BJ (cell line): ENCODE measurements at regions not wholly inside any gene's neighbourhood (a gene's known extent, or its start where the extent isn't known, plus 50 kb on each side); places are given as distances from the start of the nearest gene placed in this dataset.

Experiments used
- CTCF ChIA-PET: fragments of 350-600 bp; formaldehyde crosslinking; extraction: SDS; loops from one replicate; lab custom pipeline; 2021; ENCODE audit warnings: antibody characterized with exemption, inconsistent platforms; lab: Yijun Ruan, JAX
- POLR2A ChIA-PET: fragments of 300-600 bp; sonication (Branson Sonifier 250); formaldehyde crosslinking; extraction: SDS; loops from one replicate; lab custom pipeline; 2021; ENCODE audit warnings: antibody characterized with exemption; lab: Charles Lee
- DNase-seq: peaks from one replicate; pipeline ENCODE4 v3.0.0-alpha.2; 2011; ENCODE audit warnings: low read depth
- H3K27me3 ChIP-seq: 2 replicates; pipeline ENCODE4 v1.6.0; 2011; ENCODE audit warnings: low read length; ENCODE audit not compliant: control insufficient read depth, insufficient read depth
- H3K36me3 ChIP-seq: 2 replicates; pipeline ENCODE4 v1.5.1; 2011; ENCODE audit warnings: low read length; ENCODE audit not compliant: control insufficient read depth, insufficient read depth
- H3K4me3 ChIP-seq: 2 replicates; pipeline ENCODE4 v1.5.1; 2011; ENCODE audit warnings: low read depth, mild to moderate bottlenecking, control low read depth, low read length
- CTCF ChIP-seq: IDR thresholded peaks from 2 replicates; pipeline ENCODE4 v1.5.1; 2011; ENCODE audit warnings: low read depth, mild to moderate bottlenecking, control low read depth, inconsistent platforms, low read length, moderate library complexity; ENCODE audit not compliant: insufficient read depth

GRCh38 chr13:80452279-80452678 is 111.4 kb upstream of the SPRY2 start:
- TF ChIP-seq CTCF: no peak
- Histone ChIP-seq H3K4me3 (no peak overlapping the region), H3K36me3 (no peaks in the 10 kb centered on the region), H3K27me3 (no peaks in the 10 kb centered on the region)
- POLR2A ChIA-PET: no interaction called here
- CTCF ChIA-PET: no interaction called here
- DNase-seq: no peak

- ChIA-PET POLR2A (no interaction called here), CTCF (no interaction called here)
- no peak for DNase-seq
- no peak for TF ChIP-seq CTCF
- H3K4me3 ChIP-seq: no peak overlapping the region
- H3K27me3 ChIP-seq: no peaks in the 10 kb centered on the region
- no peaks in the 10 kb centered on the region for H3K36me3 ChIP-seq
Measured at GRCh38 chr13:80451641-80452040, 110.7 kb upstream of the SPRY2 start.

GRCh38 chr13:80450386-80450785 is 109.5 kb upstream of the SPRY2 start:
- Histone ChIP-seq H3K27me3 (no peaks in the 10 kb centered on the region), H3K4me3 (no peak overlapping the region), H3K36me3 (no peaks in the 10 kb centered on the region)
- no peak for TF ChIP-seq CTCF
- ChIA-PET CTCF (no interaction called here), POLR2A (no interaction called here)
- DNase-seq: no peak

- H3K27me3 ChIP-seq: no peaks in the 10 kb centered on the region
- DNase-seq: no peak
- H3K36me3 ChIP-seq: no peaks in the 10 kb centered on the region
- ChIA-PET POLR2A (no interaction called here), CTCF (interaction anchor here (0.6 kb wide), 1 partner anchor 91 kb away, joined by 3 read pairs; no protein-coding TSS in a partner anchor)
- no peak for TF ChIP-seq CTCF
- no peak overlapping the region for H3K4me3 ChIP-seq
Measured at GRCh38 chr13:80448725-80449124, 107.8 kb upstream of the SPRY2 start.

GRCh38 chr13:80447747-80448146 is 106.8 kb upstream of the SPRY2 start:
- no peak for TF ChIP-seq CTCF
- H3K4me3 ChIP-seq: no peak overlapping the region
- CTCF ChIA-PET: no interaction called here
- POLR2A ChIA-PET: no interaction called here
- no peaks in the 10 kb centered on the region for H3K27me3 ChIP-seq
- no peak for DNase-seq
- H3K36me3 ChIP-seq: no peaks in the 10 kb centered on the region
